NCI-H526 (cell line): ENCODE measurements at regions not wholly inside any gene's neighbourhood (a gene's known extent, or its start where the extent isn't known, plus 50 kb on each side); places are given as distances from the start of the nearest gene placed in this dataset.
A peak's percentile ranks its signal among the peaks of the same experiment; 100 is the strongest.
"Not testable (repeated sequence)": the region's sequence is repeated elsewhere in the genome, so short reads cannot be mapped to it uniquely, and the experiment has no call there.

Experiments
- DNase-seq, 2 experiments: peaks; one replicate each; lab custom pipeline; 2025; lab: John Stamatoyannopoulos, UW

- DNase-seq: no peak
These were observed 385.2 kb downstream of the GPAT3 start for GRCh38 chr4:83921124-83921523.

GRCh38 chr4:83920375-83920774 lies 384.5 kb downstream of the GPAT3 start:
- DNase-seq: no peak

- no peak for DNase-seq
These were observed 381.7 kb downstream of the GPAT3 start for GRCh38 chr4:83917572-83917971.

GRCh38 chr4:83910693-83911092 lies 374.8 kb downstream of the GPAT3 start:
- DNase-seq: no peak

GRCh38 chr4:83906561-83906960 lies 370.7 kb downstream of the GPAT3 start:
- DNase-seq: no peak

- peak in 1 of 2 experiments; percentile 46 for DNase-seq
These were observed 370.0 kb downstream of the GPAT3 start for GRCh38 chr4:83905952-83906351.

- not testable (repeated sequence) for DNase-seq
These were observed 367.8 kb downstream of the GPAT3 start for GRCh38 chr4:83903740-83904139.

- DNase-seq: no peak
These were observed 358.9 kb downstream of the GPAT3 start for GRCh38 chr4:83894831-83895230.

GRCh38 chr4:83890816-83891215 lies 354.9 kb downstream of the GPAT3 start:
- DNase-seq: no peak

GRCh38 chr4:83890231-83890630 lies 354.3 kb downstream of the GPAT3 start:
- no peak for DNase-seq

- DNase-seq: no peak
These were observed 353.9 kb downstream of the GPAT3 start for GRCh38 chr4:83889802-83890201.

GRCh38 chr4:83885256-83886182 lies 349.6 kb downstream of the GPAT3 start:
- DNase-seq: no peak

GRCh38 chr4:83876047-83876446 lies 340.1 kb downstream of the GPAT3 start:
- no peak for DNase-seq

- no peak for DNase-seq
These were observed 339.5 kb downstream of the GPAT3 start for GRCh38 chr4:83875437-83875836.

- DNase-seq: no peak
These were observed 338.1 kb downstream of the GPAT3 start for GRCh38 chr4:83873996-83874395.

- no peak for DNase-seq
These were observed 334.5 kb downstream of the GPAT3 start for GRCh38 chr4:83870328-83870950.

- peak in 1 of 2 experiments; percentile 26 for DNase-seq
These were observed 331.1 kb downstream of the GPAT3 start for GRCh38 chr4:83866834-83867621.

- peak; percentile 6 to 59 for DNase-seq
These were observed 329.7 kb downstream of the GPAT3 start for GRCh38 chr4:83865417-83866150.

- DNase-seq: no peak
These were observed 328.3 kb downstream of the GPAT3 start for GRCh38 chr4:83864097-83864817.

GRCh38 chr4:83862471-83862870 lies 326.6 kb downstream of the GPAT3 start:
- DNase-seq: no peak

GRCh38 chr4:83860200-83860599 lies 324.3 kb downstream of the GPAT3 start:
- DNase-seq: no peak
